ENCODE measurements at regions not wholly inside any gene's neighbourhood (a gene's known extent, or its start where the extent isn't known, plus 50 kb on each side); places are given as distances from the start of the nearest gene placed in this dataset.
A peak's percentile ranks its signal among the peaks of the same experiment; 100 is the strongest.

DNA sequence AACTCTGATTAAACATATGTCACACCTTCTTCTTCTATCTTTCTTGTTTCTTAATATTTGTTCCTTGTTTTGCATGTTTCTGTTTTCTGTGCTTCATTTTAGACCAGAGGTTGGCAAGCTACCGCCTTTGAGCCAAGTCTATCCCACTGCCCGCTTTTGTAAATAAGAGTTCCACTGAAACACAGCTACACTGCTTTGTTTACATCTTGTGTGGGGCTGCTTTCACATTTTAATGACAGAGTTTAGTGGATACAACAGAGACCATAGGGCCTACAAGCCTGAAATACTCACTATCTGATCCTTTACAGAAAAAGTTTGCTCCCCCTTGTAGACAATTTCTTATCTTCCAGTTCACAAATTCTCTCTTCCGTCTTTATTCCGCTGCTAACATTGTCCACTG lies 109.4 kb upstream of the SPACA1 start:
- no peak for DNase-seq (ENCODE audit: low spot score)

DNA sequence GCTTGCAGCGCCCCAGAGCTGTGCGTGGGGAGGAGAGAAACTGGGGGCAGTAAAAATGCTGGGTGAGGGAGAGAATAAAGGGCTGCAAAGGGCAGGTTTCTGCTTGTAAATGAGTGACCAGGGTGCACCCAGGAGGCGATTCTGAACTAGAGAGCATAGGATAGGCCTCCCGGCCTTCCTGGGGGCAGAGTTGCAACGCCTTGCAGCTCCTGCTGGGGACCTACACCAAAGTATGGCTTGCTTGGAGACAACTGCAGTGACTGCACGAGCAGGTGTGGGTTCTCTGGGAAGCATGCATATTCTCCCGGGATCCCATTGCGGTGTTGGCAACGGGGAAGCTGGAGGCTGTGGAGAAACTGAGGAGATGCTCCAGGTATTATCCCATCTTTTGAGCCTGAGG lies 111.6 kb upstream of the SPACA1 start:
- DNase-seq (ENCODE audit: low spot score) = no peak

DNA sequence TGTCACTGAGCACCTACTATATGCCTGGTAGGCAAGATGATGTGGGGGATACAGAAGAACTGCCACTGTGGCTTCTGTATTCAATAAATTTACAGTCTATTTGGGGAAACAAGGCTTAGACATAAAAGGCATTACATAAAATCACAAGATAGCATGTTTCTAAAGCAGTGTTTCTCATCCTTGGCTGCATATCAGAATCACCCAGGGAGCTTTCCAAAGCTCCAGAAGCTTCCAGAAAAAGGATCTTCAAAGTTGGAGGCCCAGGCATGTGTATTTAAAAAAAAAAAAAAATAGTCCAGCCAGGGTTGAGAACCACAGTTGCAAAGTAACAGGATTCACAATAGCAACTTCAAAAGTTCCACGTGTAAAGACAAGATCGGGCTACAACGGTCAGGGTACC lies 112.4 kb upstream of the SPACA1 start:
- peak; percentile 80 for DNase-seq (ENCODE audit: low spot score)

DNA sequence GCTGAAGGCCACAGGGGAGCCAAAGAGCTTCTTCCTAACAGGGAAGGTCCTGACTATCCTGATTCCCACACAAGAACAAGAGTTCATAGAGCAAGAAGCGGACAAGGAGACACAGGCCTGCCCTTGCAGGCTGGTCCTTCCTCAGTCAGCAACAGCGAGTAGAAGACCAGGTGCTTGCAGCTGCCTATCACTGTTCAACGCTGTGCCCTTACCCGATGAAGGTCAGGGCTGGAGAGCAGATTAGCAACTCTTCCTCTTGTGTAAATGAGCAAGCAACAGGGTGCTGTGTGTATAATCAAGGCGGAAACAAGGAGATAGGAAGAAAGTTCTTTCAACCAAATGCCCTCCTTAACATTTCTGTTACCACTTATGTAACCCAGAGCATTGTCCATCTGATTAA lies 115.3 kb upstream of the SPACA1 start:
- DNase-seq (ENCODE audit: low spot score) = no peak

DNA sequence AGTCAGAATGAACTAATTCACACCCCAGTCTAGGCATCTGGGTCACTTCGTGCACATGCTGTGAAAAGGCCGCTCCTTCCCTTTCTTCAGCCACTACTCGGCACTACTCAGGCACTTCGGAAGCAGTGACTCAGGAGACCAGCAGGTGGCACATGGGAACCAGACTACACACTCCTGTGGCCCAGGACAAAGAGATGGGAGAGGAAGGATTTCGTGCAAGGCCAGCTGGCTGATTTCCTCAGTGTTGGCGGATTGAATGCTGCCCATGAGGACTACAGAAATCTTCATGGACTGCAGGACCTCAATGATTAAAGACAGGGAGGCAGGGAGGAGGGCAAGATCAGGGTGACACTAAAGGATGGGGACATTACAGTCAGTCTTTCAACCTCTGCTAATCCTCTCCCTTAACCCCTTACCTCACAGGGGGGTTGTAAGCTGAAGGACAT lies 117.8 kb upstream of the SPACA1 start:
- DNase-seq (ENCODE audit: low spot score) = peak; percentile 91

DNA sequence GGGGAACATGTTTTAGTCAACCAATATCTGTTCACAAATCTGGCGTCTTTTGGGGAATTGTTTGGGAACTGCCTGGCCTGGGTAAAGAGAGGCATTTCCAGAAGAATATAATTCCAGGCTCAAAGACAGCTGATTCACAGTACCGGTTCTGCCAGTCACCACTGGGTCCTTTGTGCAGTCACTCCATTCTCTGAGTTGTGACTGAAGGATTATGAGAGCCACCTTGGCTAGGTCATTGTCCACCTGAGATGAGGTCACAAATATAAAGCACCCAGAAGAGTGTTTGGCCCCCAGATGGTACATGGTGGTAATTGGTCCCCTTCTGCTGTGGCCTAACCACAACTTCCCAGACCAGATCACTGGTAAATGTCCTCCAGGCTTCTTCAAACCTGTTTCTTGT lies 121.0 kb upstream of the SPACA1 start:
- DNase-seq (ENCODE audit: low spot score) = no peak

DNA sequence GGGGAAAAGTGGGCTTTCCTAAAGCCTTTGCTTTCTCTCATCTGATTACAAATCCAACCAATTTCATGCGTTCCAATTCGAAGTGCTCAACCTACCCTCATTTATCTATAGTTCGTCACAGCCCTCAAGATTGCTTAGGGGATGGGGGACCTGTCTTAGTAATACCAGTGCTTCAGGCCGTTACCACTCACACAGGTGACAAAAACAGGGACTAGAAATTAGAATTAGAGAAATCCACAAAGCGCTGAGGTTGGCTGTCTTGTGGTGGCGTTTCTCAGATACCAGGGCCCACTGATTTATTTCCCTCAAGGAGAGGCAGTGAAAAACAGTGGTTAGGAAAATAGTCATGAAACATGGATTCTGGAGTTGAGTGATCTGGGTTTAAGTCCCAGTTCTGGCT lies 121.6 kb upstream of the SPACA1 start:
- no peak for DNase-seq (ENCODE audit: low spot score)

DNA sequence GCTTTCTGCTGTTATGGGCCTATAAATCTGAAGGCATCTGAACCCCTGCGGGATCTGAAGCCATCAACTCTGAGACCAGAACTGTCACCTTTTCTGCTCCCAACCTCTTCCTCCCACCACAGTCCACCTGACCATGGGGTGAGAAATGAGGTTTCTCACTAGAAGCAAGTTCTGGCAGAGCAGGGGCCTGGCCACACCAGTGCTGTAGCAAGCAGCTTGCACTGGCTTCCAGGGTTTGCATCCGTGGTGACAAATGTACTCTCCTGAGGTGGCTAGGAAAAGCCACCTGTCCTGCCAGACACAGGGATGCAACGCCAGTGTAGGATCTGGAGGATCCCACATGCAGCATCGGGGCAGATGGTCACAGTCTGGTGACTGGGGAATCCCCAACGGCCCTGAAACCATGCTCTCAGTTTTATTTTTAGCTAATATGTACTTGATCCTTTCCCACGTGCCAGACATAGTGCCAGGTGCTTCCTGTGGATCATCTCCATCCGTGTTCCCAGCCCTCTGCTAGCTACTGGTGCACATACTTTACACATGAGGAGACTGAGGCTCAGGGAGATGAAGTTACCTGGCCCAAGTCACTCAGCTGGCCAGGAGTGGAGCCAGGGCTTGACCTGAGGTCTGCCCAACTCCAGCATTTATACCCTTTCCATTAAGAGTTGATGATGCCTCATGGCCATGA lies 122.1 kb upstream of the SPACA1 start:
- no peak for DNase-seq (ENCODE audit: low spot score)

DNA sequence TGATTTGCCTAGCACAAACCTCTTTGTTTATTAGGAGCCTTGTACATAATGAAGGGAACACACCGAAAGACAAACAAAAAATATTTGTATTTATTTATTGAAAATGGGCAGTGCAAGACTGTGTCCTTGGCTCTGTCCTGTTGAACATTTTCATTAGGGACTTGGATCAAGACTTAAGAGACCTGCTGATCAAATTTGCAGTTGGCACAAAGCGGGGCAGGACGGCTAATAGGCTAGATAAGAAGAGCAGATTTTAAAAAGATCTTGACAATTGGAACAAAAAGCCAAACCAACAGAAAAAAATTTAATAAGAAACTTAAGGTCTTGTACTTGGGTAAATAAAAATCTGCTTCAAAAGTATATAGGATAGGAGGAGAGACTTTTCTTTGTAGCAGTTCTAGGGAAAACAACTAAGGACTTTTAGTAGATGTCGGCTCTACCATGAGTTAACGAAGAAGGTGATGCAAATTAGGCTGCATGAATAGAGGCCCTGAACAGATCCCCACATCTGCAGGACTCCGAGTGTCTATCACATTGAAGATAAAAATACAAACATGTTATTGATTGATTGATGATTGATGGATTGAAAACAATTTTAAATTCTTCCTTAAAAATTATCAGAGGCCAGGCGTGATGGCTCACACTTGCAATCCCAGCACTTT lies 124.1 kb upstream of the SPACA1 start:
- DNase-seq (ENCODE audit: low spot score) = no peak

DNA sequence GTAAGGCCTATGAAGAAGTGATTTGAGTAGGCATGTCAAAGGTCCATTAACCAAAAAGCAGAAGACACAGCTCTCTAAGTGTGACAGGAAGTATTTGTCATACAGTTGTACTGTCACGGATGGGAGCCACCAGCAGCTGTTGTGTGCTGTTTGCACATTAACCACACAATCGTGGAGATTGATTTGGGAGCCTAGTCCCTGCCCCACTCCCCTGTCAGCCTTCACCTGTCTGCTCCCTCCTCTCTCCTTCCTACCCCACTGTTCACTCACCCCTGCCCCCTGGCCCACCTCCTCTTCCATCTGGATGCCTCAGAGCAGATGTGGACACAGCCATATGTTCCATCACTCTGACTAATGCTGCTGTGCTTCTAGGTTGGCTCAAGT lies 124.7 kb upstream of the SPACA1 start:
- DNase-seq (ENCODE audit: low spot score) = no peak

DNA sequence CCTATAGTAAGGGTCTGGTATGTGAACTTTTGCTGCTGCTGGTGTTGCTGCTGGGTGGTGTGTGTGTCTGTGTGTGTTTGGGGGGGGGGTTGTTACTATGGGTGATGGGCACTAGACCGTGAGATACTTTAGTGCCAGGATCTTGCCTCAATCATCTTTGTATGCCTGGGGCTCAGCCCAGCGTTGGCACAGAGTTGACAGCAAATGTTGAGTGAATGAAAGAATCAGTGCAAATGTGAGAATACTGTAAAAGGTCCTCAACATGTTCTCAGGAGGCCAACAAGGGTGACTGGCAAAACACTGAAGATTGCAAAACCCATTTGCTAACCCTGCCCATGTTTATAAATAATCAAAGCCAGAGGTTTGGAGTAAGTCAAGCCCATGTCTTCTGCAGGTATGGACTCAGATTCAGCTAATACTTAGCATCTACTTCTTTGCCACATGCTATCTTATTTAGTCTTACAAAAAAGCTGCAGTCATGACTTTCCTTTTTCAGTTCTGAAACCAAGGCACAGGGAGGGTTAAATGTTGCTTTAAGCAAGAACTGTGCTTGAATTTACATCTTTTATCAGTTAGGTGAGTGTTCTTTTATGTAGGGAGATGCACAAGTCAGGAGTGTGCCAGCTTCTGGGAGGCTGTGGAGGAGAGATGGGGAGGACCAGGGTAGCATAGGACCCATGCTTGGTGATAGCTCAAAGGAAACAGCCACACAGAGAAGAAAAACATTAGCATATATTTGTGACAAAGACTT lies 125.3 kb upstream of the SPACA1 start:
- DNase-seq (ENCODE audit: low spot score) = no peak

DNA sequence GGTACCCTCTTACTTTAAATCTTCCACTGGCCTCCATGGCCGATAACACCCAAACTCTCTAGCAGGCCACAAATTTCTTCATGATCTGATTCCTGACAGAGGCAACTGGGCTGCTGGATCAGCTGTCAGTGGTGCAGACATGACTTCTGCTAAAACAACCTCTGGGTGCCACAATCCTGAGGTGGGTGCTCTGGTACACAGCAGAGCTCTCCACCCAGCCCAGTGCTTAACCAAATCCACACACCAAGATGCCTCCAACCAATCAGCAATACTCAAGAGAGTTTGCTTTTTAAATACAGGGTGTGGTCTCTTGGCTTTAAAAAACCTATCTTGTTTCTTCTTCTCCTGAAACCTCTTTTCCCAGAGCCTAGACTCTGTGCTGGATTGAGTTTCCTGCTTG lies 126.6 kb upstream of the SPACA1 start:
- no peak for DNase-seq (ENCODE audit: low spot score)

DNA sequence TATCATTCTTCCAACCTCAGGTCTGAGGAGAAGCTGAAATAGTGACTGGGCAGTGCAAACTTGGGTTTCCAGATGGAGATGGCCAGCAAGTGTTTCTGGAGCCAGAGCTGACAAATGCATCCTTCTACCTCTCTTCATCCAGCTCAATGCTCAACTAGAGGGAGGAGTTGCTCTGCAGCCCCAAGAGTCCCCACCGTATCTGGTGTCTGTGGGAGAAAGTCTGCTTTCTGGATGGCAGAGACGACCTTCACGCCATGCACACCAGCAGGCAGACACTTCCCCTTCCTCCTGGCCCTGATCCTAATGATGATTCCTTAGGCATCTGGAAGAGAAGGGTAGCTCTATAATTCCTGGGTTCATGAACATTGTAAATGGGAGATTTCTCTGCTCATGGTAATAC lies 127.4 kb upstream of the SPACA1 start:
- DNase-seq (ENCODE audit: low spot score) = no peak

DNA sequence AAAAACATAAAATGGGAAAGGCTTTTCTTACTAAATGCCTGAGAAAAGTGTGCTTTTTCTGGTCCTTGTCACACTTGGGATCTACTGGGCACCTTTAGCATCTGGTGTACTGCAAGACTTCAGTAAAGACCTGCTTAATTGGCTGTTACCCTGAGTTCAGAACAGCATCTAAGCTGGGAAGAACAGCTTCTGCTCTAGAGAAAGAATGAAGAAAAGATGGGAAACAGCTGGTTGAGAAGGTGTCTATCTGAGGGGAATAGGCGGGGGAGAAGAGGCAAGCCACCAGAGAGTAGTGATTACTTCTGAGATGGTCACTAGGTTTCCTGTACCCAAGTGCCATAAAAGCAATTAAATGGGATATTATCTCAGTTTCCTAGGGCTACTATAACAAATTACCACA lies 128.2 kb upstream of the SPACA1 start:
- DNase-seq (ENCODE audit: low spot score) = no peak

DNA sequence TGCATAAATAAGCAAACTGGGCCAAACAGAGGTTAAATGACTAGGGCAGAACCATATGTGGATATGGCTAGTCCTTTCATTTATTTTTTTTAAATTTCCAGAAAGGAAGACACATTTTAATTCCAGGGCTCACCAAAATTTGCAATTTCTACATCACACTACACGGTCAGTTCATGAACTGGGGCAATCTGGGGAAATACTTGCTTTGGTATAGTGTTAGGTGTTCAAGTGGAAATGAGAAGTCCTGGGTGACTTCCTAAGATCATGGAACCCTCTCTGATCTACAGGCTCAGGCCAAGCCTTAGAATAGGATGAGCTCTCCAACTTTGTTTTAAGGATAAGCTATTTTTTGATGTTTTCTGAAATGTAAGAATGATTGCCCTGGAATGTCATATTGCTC lies 128.6 kb upstream of the SPACA1 start:
- no peak for DNase-seq (ENCODE audit: low spot score)

DNA sequence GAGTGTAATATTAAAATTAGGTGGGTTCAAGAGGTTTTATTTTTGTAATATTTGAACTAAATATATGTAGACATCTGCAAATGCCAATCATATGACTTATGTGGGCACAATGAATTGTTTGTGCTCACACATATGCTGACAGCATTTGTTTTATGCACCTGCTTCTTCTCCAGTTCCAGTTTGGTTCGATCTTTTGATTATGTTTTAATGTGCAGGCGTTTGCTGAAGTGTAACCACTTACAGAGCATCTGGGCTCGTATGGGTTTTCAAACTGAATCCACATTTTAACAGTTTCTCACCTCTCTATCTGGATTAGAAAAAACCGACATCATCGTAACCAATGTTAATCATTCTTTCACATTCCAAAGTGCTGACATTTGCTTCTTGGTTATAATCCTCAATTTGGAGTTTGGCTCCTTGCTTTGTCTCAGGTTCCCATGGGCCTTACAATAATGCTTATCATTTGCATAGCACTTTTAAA lies 129.1 kb upstream of the SPACA1 start:
- DNase-seq (ENCODE audit: low spot score) = no peak

DNA sequence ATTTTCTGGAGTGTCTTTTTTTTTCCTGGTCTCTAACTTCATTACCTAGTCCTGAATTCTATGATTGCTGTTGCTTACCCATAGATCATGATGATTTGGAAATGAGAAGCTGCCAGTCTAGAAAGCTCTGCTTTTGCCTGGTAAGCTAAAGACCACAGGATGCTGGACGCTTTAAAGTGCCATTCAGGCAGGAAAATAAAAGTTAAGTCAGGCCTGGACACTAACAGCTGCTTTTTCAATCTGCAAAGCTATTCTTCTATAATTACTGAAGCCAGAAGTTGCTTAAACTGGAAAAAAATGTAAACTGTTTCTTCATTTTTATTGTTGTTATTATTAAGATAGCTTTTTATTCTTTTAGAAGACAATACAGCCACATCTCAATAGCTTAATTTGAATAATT lies 129.8 kb upstream of the SPACA1 start:
- DNase-seq (ENCODE audit: low spot score) = no peak

DNA sequence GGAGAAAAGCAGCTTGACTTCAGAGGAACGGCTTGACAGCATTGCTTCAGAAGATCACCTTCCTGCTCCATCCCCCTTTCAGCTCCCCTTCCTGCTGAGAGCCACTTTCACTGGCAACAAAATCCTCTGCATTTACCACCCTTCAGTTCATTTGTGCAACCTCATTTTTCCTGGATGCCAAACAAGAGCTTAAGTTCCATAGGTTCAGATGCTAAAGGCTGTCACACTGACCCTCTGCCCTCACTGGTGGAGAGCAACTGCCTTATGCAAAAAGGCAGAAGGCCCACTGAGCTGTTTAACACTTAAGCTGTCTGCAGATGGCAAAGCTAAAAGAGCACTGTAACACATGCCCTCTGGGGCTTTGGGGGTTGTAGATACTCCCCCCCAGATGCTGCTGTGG lies 131.2 kb upstream of the SPACA1 start:
- no peak for DNase-seq (ENCODE audit: low spot score)

DNA sequence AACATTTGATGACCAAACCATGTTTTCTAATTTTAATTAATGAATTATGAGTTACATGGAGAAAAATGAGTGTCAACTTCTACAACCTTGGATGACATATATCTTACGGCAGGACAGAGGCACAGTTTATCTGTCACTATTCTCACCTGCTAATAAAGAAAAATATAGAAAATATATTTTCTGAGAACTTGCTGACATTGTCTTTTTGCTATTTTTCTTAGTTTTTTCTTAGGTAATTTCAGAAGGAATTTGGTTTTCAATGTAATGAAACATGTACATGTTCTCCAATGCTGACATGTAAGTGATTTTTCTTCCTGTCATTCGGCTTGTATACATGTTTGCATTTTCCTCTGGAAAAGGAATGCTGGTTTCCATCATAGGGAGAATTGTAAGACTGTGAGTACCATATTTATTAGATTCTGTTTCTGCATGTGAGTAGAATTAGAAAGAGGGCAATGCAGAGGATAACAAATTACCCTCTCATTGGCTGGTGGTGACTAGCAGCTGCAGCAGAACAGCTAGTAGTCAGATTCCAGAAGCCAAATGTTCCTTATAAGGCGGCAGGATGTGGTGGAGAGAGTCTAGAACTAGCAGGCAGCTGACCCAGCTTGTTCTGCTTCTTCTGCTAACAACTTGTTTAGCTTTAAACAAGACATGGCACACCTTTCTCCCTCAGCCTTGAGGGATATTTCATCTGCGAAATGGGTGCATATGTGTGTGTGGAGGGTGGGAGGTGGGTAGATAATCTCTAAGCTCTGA lies 132.8 kb upstream of the SPACA1 start:
- DNase-seq (ENCODE audit: low spot score) = no peak

DNA sequence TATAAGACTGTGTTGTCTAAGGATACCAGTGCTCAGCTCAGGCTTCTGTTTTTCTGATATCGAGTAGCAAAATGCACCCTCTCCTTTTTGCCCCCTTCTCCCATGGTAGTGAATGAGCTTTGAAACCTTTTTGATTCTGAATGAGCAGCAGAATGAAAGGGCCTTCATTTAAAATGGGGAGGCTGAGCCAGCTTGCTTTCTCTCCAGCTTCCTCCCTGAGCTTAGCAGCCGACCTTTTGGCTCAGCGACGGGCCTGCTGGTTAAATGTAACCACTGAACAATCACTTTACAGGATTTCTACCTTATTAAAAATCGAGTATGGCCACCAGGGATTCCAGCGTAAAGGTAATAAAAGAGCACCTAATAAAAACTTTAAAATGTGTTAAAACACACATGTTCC lies 133.7 kb upstream of the SPACA1 start:
- DNase-seq (ENCODE audit: low spot score) = no peak

DNA sequence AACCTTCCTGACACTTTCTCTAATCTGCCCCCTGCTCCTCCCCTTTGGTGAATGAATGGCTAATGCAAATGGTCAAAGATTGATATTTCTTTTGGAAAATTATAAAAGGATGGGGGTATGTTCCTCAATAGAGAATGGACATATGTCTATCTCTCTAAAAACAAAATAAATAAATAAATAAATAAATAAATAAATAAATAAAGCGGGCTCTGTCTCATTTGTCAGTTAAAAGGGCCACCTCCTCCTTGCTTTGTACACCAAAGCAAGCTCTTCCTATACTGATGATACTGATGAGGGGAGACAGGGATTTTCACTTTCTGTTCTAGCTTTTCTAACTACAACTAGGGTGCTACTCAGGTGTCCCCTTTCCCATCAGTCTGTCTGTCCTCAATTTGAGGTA lies 135.5 kb upstream of the SPACA1 start:
- no peak for DNase-seq (ENCODE audit: low spot score)

DNA sequence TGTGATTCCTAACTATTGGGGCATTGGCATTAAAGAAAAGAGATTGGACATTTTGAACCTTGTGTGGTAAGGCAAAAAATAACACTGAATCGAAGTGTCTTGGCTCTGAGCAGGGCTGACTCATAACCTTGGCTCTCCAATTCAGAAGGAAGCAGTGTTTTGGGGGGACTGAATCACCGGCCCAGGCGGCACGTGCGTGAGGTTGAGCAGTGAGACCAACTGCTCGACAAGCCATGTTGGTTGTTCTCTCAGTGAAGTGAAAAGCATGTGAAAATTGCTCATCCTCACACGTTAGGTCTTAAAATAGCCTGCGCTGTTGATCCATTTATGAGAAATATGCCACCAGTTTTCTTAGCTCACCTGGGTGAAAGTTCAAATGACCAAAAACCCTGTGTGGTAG lies 137.8 kb upstream of the SPACA1 start:
- peak; percentile 29 for DNase-seq (ENCODE audit: low spot score)

Measured in umbilical cord (tissue), 1 donor.